ENCODE measurements at regions not wholly inside any gene's neighbourhood (a gene's known extent, or its start where the extent isn't known, plus 50 kb on each side); places are given as distances from the start of the nearest gene placed in this dataset.
A peak's percentile ranks its signal among the peaks of the same experiment; 100 is the strongest.

DNA sequence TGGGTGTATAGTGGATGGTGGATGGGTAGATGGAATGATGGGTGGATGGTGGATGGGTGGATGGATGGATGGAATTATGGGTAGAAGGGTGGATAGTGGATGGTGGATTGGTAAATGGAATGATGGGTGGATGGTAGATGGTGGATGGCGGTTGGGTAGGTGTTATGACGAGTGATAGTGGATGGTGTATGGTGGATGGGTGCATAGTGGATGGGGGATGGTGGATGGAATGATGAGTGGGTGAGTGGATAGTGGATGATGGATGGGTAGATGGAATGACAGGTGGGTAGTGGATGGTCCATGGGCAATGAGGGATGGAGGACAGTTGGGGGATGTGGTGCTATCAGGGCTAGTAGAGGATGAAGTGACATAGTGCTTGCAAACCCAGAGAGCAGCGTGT lies 182.4 kb downstream of the BRD1 start:
- WGBS, 2 experiments (ENCODE audit: extremely low coverage in 2 of 2, insufficient read length in 1 of 2), result 67 to 100% methylated on average over 2 of the region's 3 CpGs
- no peak overlapping the region for H2BK120ac ChIP-seq (ENCODE audit: low read depth, low read length)
- no peak overlapping the region for H3K23ac ChIP-seq (ENCODE audit: low read depth, low read length)
- H3K9ac ChIP-seq (ENCODE audit: low read depth, low read length), result no peak overlapping the region
- no peak overlapping the region for H3K4ac ChIP-seq (ENCODE audit: low read depth, low read length)
- H3K18ac ChIP-seq (ENCODE audit: low read depth, low read length), result no peak overlapping the region
- no peak overlapping the region for H3K4me2 ChIP-seq (ENCODE audit: low read depth, low read length)
- TF ChIP-seq CHD1 (IDR thresholded peaks at IDR 0.05; ENCODE audit: low read depth, low read length), result no peak
- TF ChIP-seq, protein P1, sequence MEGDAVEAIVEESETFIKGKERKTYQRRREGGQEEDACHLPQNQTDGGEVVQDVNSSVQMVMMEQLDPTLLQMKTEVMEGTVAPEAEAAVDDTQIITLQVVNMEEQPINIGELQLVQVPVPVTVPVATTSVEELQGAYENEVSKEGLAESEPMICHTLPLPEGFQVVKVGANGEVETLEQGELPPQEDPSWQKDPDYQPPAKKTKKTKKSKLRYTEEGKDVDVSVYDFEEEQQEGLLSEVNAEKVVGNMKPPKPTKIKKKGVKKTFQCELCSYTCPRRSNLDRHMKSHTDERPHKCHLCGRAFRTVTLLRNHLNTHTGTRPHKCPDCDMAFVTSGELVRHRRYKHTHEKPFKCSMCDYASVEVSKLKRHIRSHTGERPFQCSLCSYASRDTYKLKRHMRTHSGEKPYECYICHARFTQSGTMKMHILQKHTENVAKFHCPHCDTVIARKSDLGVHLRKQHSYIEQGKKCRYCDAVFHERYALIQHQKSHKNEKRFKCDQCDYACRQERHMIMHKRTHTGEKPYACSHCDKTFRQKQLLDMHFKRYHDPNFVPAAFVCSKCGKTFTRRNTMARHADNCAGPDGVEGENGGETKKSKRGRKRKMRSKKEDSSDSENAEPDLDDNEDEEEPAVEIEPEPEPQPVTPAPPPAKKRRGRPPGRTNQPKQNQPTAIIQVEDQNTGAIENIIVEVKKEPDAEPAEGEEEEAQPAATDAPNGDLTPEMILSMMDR (conservative IDR thresholded peaks at IDR 0.05; ENCODE audit: low read depth, low read length), result no peak
- TF ChIP-seq SMC3 (IDR thresholded peaks at IDR 0.05; ENCODE audit: low read depth, low read length), result no peak
- no peak for TF ChIP-seq NFE2L2 (IDR thresholded peaks at IDR 0.05; ENCODE audit: low read depth, low read length)
- TF ChIP-seq, protein P2, sequence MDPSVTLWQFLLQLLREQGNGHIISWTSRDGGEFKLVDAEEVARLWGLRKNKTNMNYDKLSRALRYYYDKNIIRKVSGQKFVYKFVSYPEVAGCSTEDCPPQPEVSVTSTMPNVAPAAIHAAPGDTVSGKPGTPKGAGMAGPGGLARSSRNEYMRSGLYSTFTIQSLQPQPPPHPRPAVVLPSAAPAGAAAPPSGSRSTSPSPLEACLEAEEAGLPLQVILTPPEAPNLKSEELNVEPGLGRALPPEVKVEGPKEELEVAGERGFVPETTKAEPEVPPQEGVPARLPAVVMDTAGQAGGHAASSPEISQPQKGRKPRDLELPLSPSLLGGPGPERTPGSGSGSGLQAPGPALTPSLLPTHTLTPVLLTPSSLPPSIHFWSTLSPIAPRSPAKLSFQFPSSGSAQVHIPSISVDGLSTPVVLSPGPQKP (IDR thresholded peaks at IDR 0.05; ENCODE audit: borderline replicate concordance, low read depth, low read length), result no peak
- no peak for TF ChIP-seq BHLHE40 (IDR thresholded peaks at IDR 0.05; ENCODE audit: low read depth, low read length)
- no peak for TF ChIP-seq CEBPB (IDR thresholded peaks at IDR 0.05; ENCODE audit: low read depth, low read length)
- H2AK9ac ChIP-seq (replicated peaks; ENCODE audit: low read depth, low read length, poor library complexity), result peak overlapping the region; percentile 42
- dilution Hi-C loops (cut with HindIII; ENCODE audit: low sequenced_read_pairs, unreplicated experiment), result no loop called here
- BruUV-seq (replicated peaks), result no TSS peak
- H3K79me1 ChIP-seq (ENCODE audit: low read depth in 1 of 2, low read length in 2 of 2), result no peaks in the 10 kb centered on the region
- no peaks in the 10 kb centered on the region for H4K20me1 ChIP-seq (ENCODE audit: insufficient read depth, low read length)
- H2BK20ac ChIP-seq (ENCODE audit: low read depth, low read length), result no peak overlapping the region
- no peak overlapping the region for H3K14ac ChIP-seq (replicated peaks; ENCODE audit: low read depth, low read length)
- H3K27me3 ChIP-seq (ENCODE audit: control insufficient read depth, insufficient read depth, low read length), result no peaks in the 10 kb centered on the region
- H3K56ac ChIP-seq (ENCODE audit: extremely low read depth, insufficient read depth, low read length), result no peak overlapping the region
- no peak overlapping the region for H2BK15ac ChIP-seq (ENCODE audit: low read depth, low read length)
- CTCF ChIA-PET, result no interaction called here
- H3K36me3 ChIP-seq (ENCODE audit: control insufficient read depth, insufficient read depth, low read length), result no peaks in the 10 kb centered on the region
- POLR2A ChIA-PET (ENCODE audit: unreplicated experiment), result no interaction called here
- intact Hi-C loops (cut with micrococcal nuclease), result no loop called here
- H4K8ac ChIP-seq (ENCODE audit: low read depth in 2 of 2, low read length in 2 of 2), result no peak overlapping the region
- H2AK5ac ChIP-seq (ENCODE audit: low read depth, low read length), result no peak overlapping the region
- H3K9me1 ChIP-seq (ENCODE audit: insufficient read depth, low read length), result no peaks in the 10 kb centered on the region
- H3K4me1 ChIP-seq (ENCODE audit: control insufficient read depth, insufficient read depth, low read length), result no peaks in the 10 kb centered on the region
- no peak overlapping the region for H4K5ac ChIP-seq (ENCODE audit: low read depth, low read length)
- peaks cover 43% of the 10 kb centered on the region for H3K9me3 ChIP-seq (ENCODE audit: control insufficient read depth, insufficient read depth, low read length)
- H2AFZ ChIP-seq (replicated peaks; ENCODE audit: low read length, poor library complexity), result no peak overlapping the region
- no peak overlapping the region for H4K91ac ChIP-seq (ENCODE audit: insufficient read depth, low read depth, low read length)
- no peak overlapping the region for H3K4me3 ChIP-seq (ENCODE audit: insufficient read depth, low read depth, low read length)
- H2BK5ac ChIP-seq (ENCODE audit: low read depth, low read length, poor library complexity, severe bottlenecking), result peak overlapping the region; percentile 50
- in situ Hi-C loops (cut with MboI; ENCODE audit: low sequenced_read_pairs), result no loop called here
- DNase-seq (no peak), ATAC-seq (ENCODE audit: low read depth) (no peak)
- H3K27ac ChIP-seq (ENCODE audit: insufficient read depth, low read length), result no peak overlapping the region

All from IMR-90 (cell line).